Suprapubic skin (tissue), 3 donors: ENCODE measurements at regions not wholly inside any gene's neighbourhood (a gene's known extent, or its start where the extent isn't known, plus 50 kb on each side); places are given as distances from the start of the nearest gene placed in this dataset.

Experiments used
- CTCF ChIP-seq, 2 donors: fragments of 200-600 bp in 1 of 2; fragments of 450-650 bp in 1 of 2; sonication (generic) in 1 of 2; IDR thresholded peaks; one replicate each; pipeline ENCODE4 v1.5.1; 2016 to 2019; ENCODE audit warnings: antibody characterized with exemption in 2 of 2, mild to moderate bottlenecking in 1 of 2, moderate library complexity in 1 of 2
- POLR2A ChIP-seq, 2 donors: fragments of 450-650 bp; IDR thresholded peaks; one replicate each; pipeline ENCODE4 v1.6.1; 2017; ENCODE audit warnings: antibody characterized with exemption in 2 of 2, mild to moderate bottlenecking in 2 of 2, moderate library complexity in 2 of 2

- no peak for TF ChIP-seq POLR2A (IDR thresholded peaks at IDR 0.05)
- no peak for TF ChIP-seq CTCF (IDR thresholded peaks at IDR 0.05)
Measured at GRCh38 chr17:72205357-72205756, 84.5 kb downstream of the SOX9 start.
